VCaP (cell line): ENCODE measurements at regions not wholly inside any gene's neighbourhood (a gene's known extent, or its start where the extent isn't known, plus 50 kb on each side); places are given as distances from the start of the nearest gene placed in this dataset.
"Not testable (repeated sequence)": the region's sequence is repeated elsewhere in the genome, so short reads cannot be mapped to it uniquely, and the experiment has no call there.

Experiments used
- H3K27ac ChIP-seq: fragments of 450-650 bp; 2 replicates; pipeline ENCODE4 v1.5.1; 2017
- CTCF ChIP-seq: fragments of 450-650 bp; conservative IDR thresholded peaks from 2 replicates; pipeline ENCODE4 v1.5.1; 2017; ENCODE audit warnings: mild to moderate bottlenecking, moderate library complexity

- no peak for TF ChIP-seq CTCF
- no peak overlapping the region for H3K27ac ChIP-seq
Measured at GRCh38 chr12:47367912-47368537, 288.3 kb upstream of the AMIGO2 start.

GRCh38 chr12:47366579-47366978 is 286.8 kb upstream of the AMIGO2 start:
- no peak overlapping the region; the same call in 1 of the 2 replicates for H3K27ac ChIP-seq
- no peak for TF ChIP-seq CTCF

GRCh38 chr12:47366157-47366556 is 286.4 kb upstream of the AMIGO2 start:
- no peak overlapping the region for H3K27ac ChIP-seq
- TF ChIP-seq CTCF = no peak

- H3K27ac ChIP-seq = not testable (repeated sequence)
Measured at GRCh38 chr12:47365443-47366076, 285.8 kb upstream of the AMIGO2 start.

- H3K27ac ChIP-seq = no peak overlapping the region
- TF ChIP-seq CTCF = no peak
Measured at GRCh38 chr12:47364261-47364660, 284.5 kb upstream of the AMIGO2 start.

- no peak overlapping the region; the same call in 1 of the 2 replicates for H3K27ac ChIP-seq
- TF ChIP-seq CTCF = no peak
Measured at GRCh38 chr12:47362126-47362705, 282.5 kb upstream of the AMIGO2 start.

- no peak for TF ChIP-seq CTCF
- peak overlapping the region; percentile 65 for H3K27ac ChIP-seq
Measured at GRCh38 chr12:47361389-47362021, 281.7 kb upstream of the AMIGO2 start.
